ENCODE measurements at regions not wholly inside any gene's neighbourhood (a gene's known extent, or its start where the extent isn't known, plus 50 kb on each side); places are given as distances from the start of the nearest gene placed in this dataset.

DNA sequence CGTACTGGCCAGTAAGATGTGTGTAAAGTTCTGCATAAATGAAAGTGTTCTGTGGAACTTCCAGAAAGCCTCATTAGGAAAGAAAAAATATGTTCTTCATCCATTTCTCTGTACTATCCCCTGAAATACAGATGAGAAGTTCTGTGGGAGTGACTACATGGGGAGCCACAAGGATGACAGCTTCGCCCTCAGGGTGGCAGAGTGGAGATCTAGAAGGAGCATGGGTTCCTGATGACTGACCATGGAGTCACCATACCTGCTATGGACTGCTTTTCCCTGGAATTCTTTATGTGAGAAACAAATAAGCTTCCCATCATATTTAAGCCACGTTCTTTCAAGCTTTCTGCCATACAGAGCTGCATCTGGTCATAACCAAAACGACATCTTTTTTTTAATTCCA is 113.9 kb upstream of the RGS1 start:
- Histone ChIP-seq H3F3A (ENCODE audit: insufficient read depth, low read length, poor library complexity, severe bottlenecking) (no peaks in the 10 kb centered on the region), H3K9me3 (ENCODE audit: low read length) (no peaks in the 10 kb centered on the region), H3K4me3 (ENCODE audit: low read length) (no peak overlapping the region), H3K27me3 (ENCODE audit: insufficient read depth, low read depth, low read length) (no peaks in the 10 kb centered on the region), H3K9ac (ENCODE audit: low read length) (no peak overlapping the region), H3K27ac (ENCODE audit: low read length) (no peak overlapping the region), H4K20me1 (ENCODE audit: insufficient read depth) (no peaks in the 10 kb centered on the region), H3K4me2 (ENCODE audit: low read length) (no peak overlapping the region), H3K9me2 (ENCODE audit: insufficient read depth, low read length) (no peaks in the 10 kb centered on the region), H3K79me2 (replicated peaks; ENCODE audit: insufficient read depth, low read length) (no peaks in the 10 kb centered on the region), H3K36me3 (ENCODE audit: insufficient read depth, low read length) (no peaks in the 10 kb centered on the region), H2AFZ (ENCODE audit: low read depth, low read length) (no peak overlapping the region)
- TF ChIP-seq MXI1 (conservative IDR thresholded peaks at IDR 0.05; ENCODE audit: poor library complexity, severe bottlenecking), result no peak
- no peak for TF ChIP-seq TAF1 (IDR thresholded peaks at IDR 0.05; ENCODE audit: low read depth)
- no peak for TF ChIP-seq POLR2AphosphoS5 (IDR thresholded peaks at IDR 0.05)

DNA sequence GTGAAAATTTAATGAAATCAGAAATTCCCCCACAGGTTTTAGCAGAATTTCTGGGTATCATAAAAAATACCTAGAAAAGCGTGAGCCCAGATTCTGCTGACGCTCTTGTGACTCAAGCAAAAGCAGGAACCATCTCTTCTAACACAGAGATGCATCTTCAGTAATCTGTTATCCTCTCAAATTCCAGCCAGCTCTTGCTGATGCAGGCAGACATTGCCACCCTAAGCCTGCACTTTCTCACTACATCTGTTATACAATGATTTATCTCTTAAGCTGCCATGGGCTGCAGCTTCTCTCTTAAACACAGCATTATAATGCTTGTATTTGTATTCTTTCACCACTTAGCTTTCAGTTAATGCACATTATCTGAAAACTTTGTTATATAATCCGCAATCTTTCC is 113.0 kb upstream of the RGS1 start:
- Histone ChIP-seq H3K36me3 (ENCODE audit: insufficient read depth, low read length) (no peaks in the 10 kb centered on the region), H3K4me2 (ENCODE audit: low read length) (no peak overlapping the region), H3K4me3 (ENCODE audit: low read length) (no peak overlapping the region), H3K9me3 (ENCODE audit: low read length) (no peaks in the 10 kb centered on the region), H2AFZ (ENCODE audit: low read depth, low read length) (no peak overlapping the region), H3K9me2 (ENCODE audit: insufficient read depth, low read length) (no peaks in the 10 kb centered on the region), H3F3A (ENCODE audit: insufficient read depth, low read length, poor library complexity, severe bottlenecking) (no peaks in the 10 kb centered on the region), H3K9ac (ENCODE audit: low read length) (no peak overlapping the region), H3K27me3 (ENCODE audit: insufficient read depth, low read depth, low read length) (no peaks in the 10 kb centered on the region), H4K20me1 (ENCODE audit: insufficient read depth) (no peaks in the 10 kb centered on the region), H3K79me2 (replicated peaks; ENCODE audit: insufficient read depth, low read length) (no peaks in the 10 kb centered on the region), H3K27ac (ENCODE audit: low read length) (no peak overlapping the region)
- TF ChIP-seq RAD21 (conservative IDR thresholded peaks at IDR 0.05) (peak; percentile 51), SMC3 (conservative IDR thresholded peaks at IDR 0.05; ENCODE audit: poor library complexity) (peak; percentile 43), EP300 (conservative IDR thresholded peaks at IDR 0.05; ENCODE audit: poor library complexity, severe bottlenecking) (no peak), TAF1 (IDR thresholded peaks at IDR 0.05; ENCODE audit: low read depth) (no peak)
- TF ChIP-seq, protein P1, sequence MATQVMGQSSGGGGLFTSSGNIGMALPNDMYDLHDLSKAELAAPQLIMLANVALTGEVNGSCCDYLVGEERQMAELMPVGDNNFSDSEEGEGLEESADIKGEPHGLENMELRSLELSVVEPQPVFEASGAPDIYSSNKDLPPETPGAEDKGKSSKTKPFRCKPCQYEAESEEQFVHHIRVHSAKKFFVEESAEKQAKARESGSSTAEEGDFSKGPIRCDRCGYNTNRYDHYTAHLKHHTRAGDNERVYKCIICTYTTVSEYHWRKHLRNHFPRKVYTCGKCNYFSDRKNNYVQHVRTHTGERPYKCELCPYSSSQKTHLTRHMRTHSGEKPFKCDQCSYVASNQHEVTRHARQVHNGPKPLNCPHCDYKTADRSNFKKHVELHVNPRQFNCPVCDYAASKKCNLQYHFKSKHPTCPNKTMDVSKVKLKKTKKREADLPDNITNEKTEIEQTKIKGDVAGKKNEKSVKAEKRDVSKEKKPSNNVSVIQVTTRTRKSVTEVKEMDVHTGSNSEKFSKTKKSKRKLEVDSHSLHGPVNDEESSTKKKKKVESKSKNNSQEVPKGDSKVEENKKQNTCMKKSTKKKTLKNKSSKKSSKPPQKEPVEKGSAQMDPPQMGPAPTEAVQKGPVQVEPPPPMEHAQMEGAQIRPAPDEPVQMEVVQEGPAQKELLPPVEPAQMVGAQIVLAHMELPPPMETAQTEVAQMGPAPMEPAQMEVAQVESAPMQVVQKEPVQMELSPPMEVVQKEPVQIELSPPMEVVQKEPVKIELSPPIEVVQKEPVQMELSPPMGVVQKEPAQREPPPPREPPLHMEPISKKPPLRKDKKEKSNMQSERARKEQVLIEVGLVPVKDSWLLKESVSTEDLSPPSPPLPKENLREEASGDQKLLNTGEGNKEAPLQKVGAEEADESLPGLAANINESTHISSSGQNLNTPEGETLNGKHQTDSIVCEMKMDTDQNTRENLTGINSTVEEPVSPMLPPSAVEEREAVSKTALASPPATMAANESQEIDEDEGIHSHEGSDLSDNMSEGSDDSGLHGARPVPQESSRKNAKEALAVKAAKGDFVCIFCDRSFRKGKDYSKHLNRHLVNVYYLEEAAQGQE (IDR thresholded peaks at IDR 0.05; ENCODE audit: borderline replicate concordance), result no peak
- TF ChIP-seq, protein P2, sequence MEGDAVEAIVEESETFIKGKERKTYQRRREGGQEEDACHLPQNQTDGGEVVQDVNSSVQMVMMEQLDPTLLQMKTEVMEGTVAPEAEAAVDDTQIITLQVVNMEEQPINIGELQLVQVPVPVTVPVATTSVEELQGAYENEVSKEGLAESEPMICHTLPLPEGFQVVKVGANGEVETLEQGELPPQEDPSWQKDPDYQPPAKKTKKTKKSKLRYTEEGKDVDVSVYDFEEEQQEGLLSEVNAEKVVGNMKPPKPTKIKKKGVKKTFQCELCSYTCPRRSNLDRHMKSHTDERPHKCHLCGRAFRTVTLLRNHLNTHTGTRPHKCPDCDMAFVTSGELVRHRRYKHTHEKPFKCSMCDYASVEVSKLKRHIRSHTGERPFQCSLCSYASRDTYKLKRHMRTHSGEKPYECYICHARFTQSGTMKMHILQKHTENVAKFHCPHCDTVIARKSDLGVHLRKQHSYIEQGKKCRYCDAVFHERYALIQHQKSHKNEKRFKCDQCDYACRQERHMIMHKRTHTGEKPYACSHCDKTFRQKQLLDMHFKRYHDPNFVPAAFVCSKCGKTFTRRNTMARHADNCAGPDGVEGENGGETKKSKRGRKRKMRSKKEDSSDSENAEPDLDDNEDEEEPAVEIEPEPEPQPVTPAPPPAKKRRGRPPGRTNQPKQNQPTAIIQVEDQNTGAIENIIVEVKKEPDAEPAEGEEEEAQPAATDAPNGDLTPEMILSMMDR (IDR thresholded peaks at IDR 0.05; ENCODE audit: poor library complexity, severe bottlenecking), result peak; percentile 45

DNA sequence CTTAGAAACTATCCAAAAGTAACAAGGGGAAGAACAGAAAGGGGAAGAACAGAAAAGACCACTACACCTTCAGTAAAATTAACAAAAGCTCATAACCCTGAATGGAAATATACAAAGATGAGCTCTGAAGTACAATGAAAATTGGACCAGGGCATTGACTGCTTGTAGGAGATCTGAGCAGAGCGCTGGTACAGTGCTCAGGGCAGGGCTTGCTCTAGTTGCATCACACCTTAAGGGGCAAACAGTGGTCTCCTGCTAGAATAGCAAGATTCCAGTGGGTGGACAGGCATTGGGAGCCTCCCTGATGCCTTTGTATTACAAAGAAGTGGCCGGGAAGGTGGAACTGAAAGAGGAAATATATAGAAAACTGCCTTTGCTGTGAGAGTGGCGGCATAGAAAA is 111.9 kb upstream of the RGS1 start:
- H3K9me2 ChIP-seq (ENCODE audit: insufficient read depth, low read length), result no peaks in the 10 kb centered on the region
- no peaks in the 10 kb centered on the region for H3K27me3 ChIP-seq (ENCODE audit: insufficient read depth, low read depth, low read length)
- no peak overlapping the region for H3K4me2 ChIP-seq (ENCODE audit: low read length)
- H3K4me3 ChIP-seq (ENCODE audit: low read length), result no peak overlapping the region
- no peaks in the 10 kb centered on the region for H3K9me3 ChIP-seq (ENCODE audit: low read length)
- H2AFZ ChIP-seq (ENCODE audit: low read depth, low read length), result no peak overlapping the region
- no peaks in the 10 kb centered on the region for H3K36me3 ChIP-seq (ENCODE audit: insufficient read depth, low read length)
- H3K9ac ChIP-seq (ENCODE audit: low read length), result no peak overlapping the region
- no peak overlapping the region for H3K27ac ChIP-seq (ENCODE audit: low read length)
- H3K79me2 ChIP-seq (replicated peaks; ENCODE audit: insufficient read depth, low read length), result no peaks in the 10 kb centered on the region
- TF ChIP-seq EZH2 (IDR thresholded peaks at IDR 0.05; ENCODE audit: borderline replicate concordance, insufficient read depth, low read length, poor library complexity, severe bottlenecking) (no peak), EP300 (conservative IDR thresholded peaks at IDR 0.05; ENCODE audit: poor library complexity, severe bottlenecking) (no peak), POLR2AphosphoS5 (IDR thresholded peaks at IDR 0.05) (no peak), MXI1 (conservative IDR thresholded peaks at IDR 0.05; ENCODE audit: poor library complexity, severe bottlenecking) (no peak), RAD21 (conservative IDR thresholded peaks at IDR 0.05) (no peak), SMC3 (conservative IDR thresholded peaks at IDR 0.05; ENCODE audit: poor library complexity) (no peak), TAF1 (IDR thresholded peaks at IDR 0.05; ENCODE audit: low read depth) (no peak)
- TF ChIP-seq, protein P1 (IDR thresholded peaks at IDR 0.05; ENCODE audit: borderline replicate concordance), result no peak
- TF ChIP-seq, protein P2 (IDR thresholded peaks at IDR 0.05; ENCODE audit: poor library complexity, severe bottlenecking), result no peak
- no peaks in the 10 kb centered on the region for H4K20me1 ChIP-seq (ENCODE audit: insufficient read depth)
- H3F3A ChIP-seq (ENCODE audit: insufficient read depth, low read length, poor library complexity, severe bottlenecking), result no peaks in the 10 kb centered on the region
